Keratinocyte (primary cell): ENCODE measurements at regions not wholly inside any gene's neighbourhood (a gene's known extent, or its start where the extent isn't known, plus 50 kb on each side); places are given as distances from the start of the nearest gene placed in this dataset.

ENCODE experiments used
- DNase-seq: peaks from one replicate; pipeline ENCODE4 v3.0.0-alpha.2; 2011; ENCODE audit warnings: low read depth, missing footprints, low spot score
- FAIRE-seq: peaks from 2 replicates; lab custom pipeline; 2011; peaks lifted over from hg19 to GRCh38; lab: Jason Lieb, UNC
- H2AFZ ChIP-seq: 2 replicates; pipeline ENCODE4 v1.6.0; 2012; ENCODE audit warnings: low read length, control low read depth, inconsistent platforms; ENCODE audit not compliant: control insufficient read depth
- H3K27ac ChIP-seq: 2 replicates; pipeline ENCODE4 v1.5.1; 2011; ENCODE audit warnings: low read length; ENCODE audit not compliant: control insufficient read depth, insufficient read depth
- H3K27me3 ChIP-seq: 3 replicates; pipeline ENCODE4 v1.6.0; 2011; ENCODE audit warnings: low read length; ENCODE audit not compliant: control insufficient read depth, insufficient read depth; ENCODE audit errors: extremely low read depth
- H3K36me3 ChIP-seq, 2 experiments: 2 replicates in 1 of 2; 3 replicates in 1 of 2; pipeline ENCODE4 v1.5.1; 2011; ENCODE audit warnings: low read length in 2 of 2, mild to moderate bottlenecking in 1 of 2; ENCODE audit not compliant: control insufficient read depth in 2 of 2, insufficient read depth in 2 of 2; ENCODE audit errors: extremely low read depth in 1 of 2
- H3K4me1 ChIP-seq: 3 replicates; pipeline ENCODE4 v1.5.1; 2011; ENCODE audit warnings: low read length; ENCODE audit not compliant: control insufficient read depth, insufficient read depth; ENCODE audit errors: extremely low read depth
- H3K4me2 ChIP-seq: 3 replicates; pipeline ENCODE4 v1.6.0; 2011; ENCODE audit warnings: low read depth, low read length; ENCODE audit not compliant: control insufficient read depth, insufficient read depth; ENCODE audit errors: extremely low read depth
- H3K4me3 ChIP-seq, 3 experiments: fragments of 200-600 bp in 1 of 3; sonication (generic) in 1 of 3; 2 replicates in 2 of 3; 3 replicates in 1 of 3; pipeline ENCODE4 v1.5.1; 2011 to 2016; ENCODE audit warnings: low read length in 3 of 3, mild to moderate bottlenecking in 3 of 3, control low read depth in 2 of 3, inconsistent platforms in 1 of 3, low read depth in 1 of 3, mixed read lengths in 1 of 3, mixed run types in 1 of 3, moderate library complexity in 1 of 3; ENCODE audit not compliant: control insufficient read depth in 2 of 3, insufficient read depth in 2 of 3; ENCODE audit errors: extremely low read depth in 1 of 3
- H3K79me2 ChIP-seq: 2 replicates; pipeline ENCODE4 v1.6.0; 2012; ENCODE audit warnings: low read length; ENCODE audit not compliant: control insufficient read depth, insufficient read depth
- H3K9ac ChIP-seq: 3 replicates; pipeline ENCODE4 v1.6.0; 2011; ENCODE audit warnings: low read length; ENCODE audit not compliant: control insufficient read depth, insufficient read depth; ENCODE audit errors: extremely low read depth
- H3K9me1 ChIP-seq: 3 replicates; pipeline ENCODE4 v1.6.0; 2011; ENCODE audit warnings: low read length; ENCODE audit not compliant: control insufficient read depth, insufficient read depth; ENCODE audit errors: extremely low read depth
- H3K9me3 ChIP-seq: 2 replicates; pipeline ENCODE4 v1.5.1; 2012; ENCODE audit warnings: low read depth, low read length; ENCODE audit not compliant: control insufficient read depth
- H4K20me1 ChIP-seq: 3 replicates; pipeline ENCODE4 v1.6.0; 2011; ENCODE audit warnings: low read length; ENCODE audit not compliant: control insufficient read depth, insufficient read depth; ENCODE audit errors: extremely low read depth
- EZH2 ChIP-seq: IDR thresholded peaks from one replicate; pipeline ENCODE4 v1.6.1; 2012; ENCODE audit warnings: inconsistent platforms, mild to moderate bottlenecking, low read length, moderate library complexity
- dilution Hi-C: fragments of 300-500 bp; cut with MboI; formaldehyde crosslinking; loops from one replicate; pipeline ENCODE4 v1.7.0; 2020; ENCODE audit warnings: low sequenced_read_pairs; ENCODE audit not compliant: extremely low pct_ligation_motif_present
- TF ChIP-seq, protein P1 (sequence below), 3 experiments: IDR thresholded peaks in 1 of 3; conservative IDR thresholded peaks in 1 of 3; optimal IDR thresholded peaks in 1 of 3; 2 replicates in 2 of 3; 3 replicates in 1 of 3; pipeline versions ENCODE3 to v1.5.1; 2011; ENCODE audit warnings: low read length in 3 of 3, mild to moderate bottlenecking in 3 of 3, moderate library complexity in 2 of 3, control low read depth in 1 of 3, inconsistent platforms in 1 of 3; ENCODE audit not compliant: insufficient read depth in 2 of 3; ENCODE audit errors: extremely low read depth in 1 of 3

DNA sequence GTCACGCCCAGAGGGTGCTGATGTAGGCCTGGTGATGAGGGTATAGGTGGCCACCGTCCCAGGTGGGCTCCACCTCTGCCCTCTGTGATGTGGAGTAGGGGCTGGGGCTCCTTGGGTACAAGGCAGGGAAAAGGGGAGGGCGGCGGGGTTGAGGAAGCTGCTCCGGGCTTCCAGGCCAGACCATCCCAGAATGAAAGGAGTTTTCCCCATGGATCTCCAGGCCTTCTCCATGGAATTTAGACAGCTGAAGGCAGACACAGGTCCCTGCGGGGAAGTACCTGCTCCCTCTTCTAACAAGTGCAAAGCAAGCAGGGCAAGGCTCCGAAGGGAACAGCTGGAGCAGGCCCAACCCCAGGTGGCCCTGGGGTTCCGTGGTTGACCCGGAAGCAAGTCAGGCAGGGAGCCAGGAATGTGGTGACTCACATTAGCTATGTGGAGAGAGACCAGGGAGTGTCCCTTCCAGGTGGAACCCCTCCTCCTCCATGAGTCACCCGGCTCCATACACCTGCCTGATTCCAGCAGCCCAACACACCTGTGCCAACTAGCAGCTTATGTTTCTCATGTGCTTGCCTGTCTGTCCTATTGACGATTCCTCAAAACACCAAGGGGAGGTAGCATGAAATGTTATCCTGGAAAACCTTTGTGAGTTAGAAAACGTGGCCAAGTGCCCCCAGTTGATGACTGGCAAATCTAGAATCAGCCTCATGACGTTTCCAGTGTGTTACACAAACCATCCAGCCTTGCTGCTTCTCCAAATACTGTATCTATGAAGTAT lies 59.7 kb upstream of the SNX9 start:
- H3K9me1 ChIP-seq, result peaks cover 2% of the 10 kb centered on the region
- FAIRE-seq (peak; percentile 86), DNase-seq (peak; percentile 100)
- no peaks in the 10 kb centered on the region for H3K27me3 ChIP-seq
- H3K4me3 ChIP-seq, result peak overlapping the region in 2 of 3 experiments; percentile 34 to 49
- no peaks in the 10 kb centered on the region for H3K36me3 ChIP-seq
- H3K4me1 ChIP-seq, result peaks cover 44% of the 10 kb centered on the region
- no peak for TF ChIP-seq EZH2
- TF ChIP-seq, protein P1, sequence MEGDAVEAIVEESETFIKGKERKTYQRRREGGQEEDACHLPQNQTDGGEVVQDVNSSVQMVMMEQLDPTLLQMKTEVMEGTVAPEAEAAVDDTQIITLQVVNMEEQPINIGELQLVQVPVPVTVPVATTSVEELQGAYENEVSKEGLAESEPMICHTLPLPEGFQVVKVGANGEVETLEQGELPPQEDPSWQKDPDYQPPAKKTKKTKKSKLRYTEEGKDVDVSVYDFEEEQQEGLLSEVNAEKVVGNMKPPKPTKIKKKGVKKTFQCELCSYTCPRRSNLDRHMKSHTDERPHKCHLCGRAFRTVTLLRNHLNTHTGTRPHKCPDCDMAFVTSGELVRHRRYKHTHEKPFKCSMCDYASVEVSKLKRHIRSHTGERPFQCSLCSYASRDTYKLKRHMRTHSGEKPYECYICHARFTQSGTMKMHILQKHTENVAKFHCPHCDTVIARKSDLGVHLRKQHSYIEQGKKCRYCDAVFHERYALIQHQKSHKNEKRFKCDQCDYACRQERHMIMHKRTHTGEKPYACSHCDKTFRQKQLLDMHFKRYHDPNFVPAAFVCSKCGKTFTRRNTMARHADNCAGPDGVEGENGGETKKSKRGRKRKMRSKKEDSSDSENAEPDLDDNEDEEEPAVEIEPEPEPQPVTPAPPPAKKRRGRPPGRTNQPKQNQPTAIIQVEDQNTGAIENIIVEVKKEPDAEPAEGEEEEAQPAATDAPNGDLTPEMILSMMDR (optimal IDR thresholded peaks at IDR 0.05 in 1 of 3, IDR thresholded peaks at IDR 0.05 in 1 of 3, conservative IDR thresholded peaks at IDR 0.05 in 1 of 3; ENCODE audit: extremely low read depth in 1 of 3, insufficient read depth in 2 of 3, low read length in 3 of 3), result no peak
- no peaks in the 10 kb centered on the region for H3K79me2 ChIP-seq
- H3K9me3 ChIP-seq, result no peaks in the 10 kb centered on the region
- peak overlapping the region; percentile 95 for H3K4me2 ChIP-seq
- dilution Hi-C loops, result no loop called here
- H2AFZ ChIP-seq, result no peak overlapping the region
- peak overlapping the region; percentile 85 for H3K9ac ChIP-seq
- peak overlapping the region; percentile 98 for H3K27ac ChIP-seq
- H4K20me1 ChIP-seq, result no peaks in the 10 kb centered on the region

DNA sequence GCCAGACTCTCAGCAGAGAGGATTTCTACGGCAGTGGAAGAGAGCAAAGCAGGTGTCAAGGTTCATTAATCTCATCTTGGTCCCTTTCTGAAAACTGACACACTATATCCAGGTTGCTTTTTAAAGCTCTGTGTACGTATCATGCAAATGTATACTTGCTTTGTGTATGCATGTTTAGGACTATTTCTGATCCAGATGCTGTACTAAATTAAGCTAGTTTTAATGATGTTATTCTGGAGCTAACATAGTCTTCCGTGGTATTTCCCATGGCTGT lies 59.2 kb upstream of the SNX9 start:
- Histone ChIP-seq H3K27ac (peak overlapping the region; percentile 98), H3K9me3 (no peaks in the 10 kb centered on the region), H3K9me1 (peaks cover 2% of the 10 kb centered on the region), H3K36me3 (no peaks in the 10 kb centered on the region), H3K27me3 (no peaks in the 10 kb centered on the region), H3K79me2 (no peaks in the 10 kb centered on the region), H3K9ac (peak overlapping the region; percentile 85), H3K4me1 (peaks cover 44% of the 10 kb centered on the region), H2AFZ (no peak overlapping the region), H3K4me2 (peak overlapping the region; percentile 95), H3K4me3 (peak overlapping the region in 2 of 3 experiments; percentile 34 to 49), H4K20me1 (no peaks in the 10 kb centered on the region)
- dilution Hi-C loops, result no loop called here
- TF ChIP-seq, protein P1 (optimal IDR thresholded peaks at IDR 0.05 in 1 of 3, IDR thresholded peaks at IDR 0.05 in 1 of 3, conservative IDR thresholded peaks at IDR 0.05 in 1 of 3; ENCODE audit: extremely low read depth in 1 of 3, insufficient read depth in 2 of 3, low read length in 3 of 3), result no peak
- no peak for TF ChIP-seq EZH2
- no peak for FAIRE-seq
- DNase-seq, result no peak
